ENCODE measurements at regions not wholly inside any gene's neighbourhood (a gene's known extent, or its start where the extent isn't known, plus 50 kb on each side); places are given as distances from the start of the nearest gene placed in this dataset.
"Not testable (repeated sequence)": the region's sequence is repeated elsewhere in the genome, so short reads cannot be mapped to it uniquely, and the experiment has no call there.

GRCh38 chr9:74140141-74140540 lies 357.0 kb upstream of the RORB start:
- no peak for DNase-seq (ENCODE audit: low read depth, low spot score)
- H3K4me3 ChIP-seq: no peak overlapping the region
- no peak overlapping the region for H3K27ac ChIP-seq
- no peaks in the 10 kb centered on the region for H3K36me3 ChIP-seq (ENCODE audit: insufficient read depth, low read length)
- TF ChIP-seq FOXP2 (optimal IDR thresholded peaks at IDR 0.05; ENCODE audit: control extremely low read depth, extremely low read length, insufficient read depth) (no peak), EZH2 (IDR thresholded peaks at IDR 0.05) (no peak), POLR2AphosphoS5 (IDR thresholded peaks at IDR 0.05; ENCODE audit: borderline replicate concordance, low read depth, low read length) (no peak)
- no peaks in the 10 kb centered on the region for H3K9me3 ChIP-seq (ENCODE audit: low read depth, low read length)
- no peak overlapping the region for H3K9ac ChIP-seq (ENCODE audit: insufficient read length)

GRCh38 chr9:74147906-74148305 lies 349.2 kb upstream of the RORB start:
- DNase-seq (ENCODE audit: low read depth, low spot score): no peak
- no peak overlapping the region for H3K27ac ChIP-seq
- no peak overlapping the region for H3K9ac ChIP-seq (ENCODE audit: insufficient read length)

GRCh38 chr9:74172874-74173273 lies 324.3 kb upstream of the RORB start:
- Histone ChIP-seq H3K27ac (no peak overlapping the region), H3K36me3 (ENCODE audit: insufficient read depth, low read length) (no peaks in the 10 kb centered on the region), H3K4me3 (no peak overlapping the region), H3K9ac (ENCODE audit: insufficient read length) (no peak overlapping the region), H3K9me3 (ENCODE audit: low read depth, low read length) (no peaks in the 10 kb centered on the region)
- DNase-seq (ENCODE audit: low read depth, low spot score): no peak
- TF ChIP-seq FOXP2 (optimal IDR thresholded peaks at IDR 0.05; ENCODE audit: control extremely low read depth, extremely low read length, insufficient read depth): no peak
- no peak for TF ChIP-seq EZH2 (IDR thresholded peaks at IDR 0.05)
- TF ChIP-seq POLR2AphosphoS5 (IDR thresholded peaks at IDR 0.05; ENCODE audit: borderline replicate concordance, low read depth, low read length): no peak

More at GRCh38 chr9:74147906-74148305, 349.2 kb upstream of the RORB start:
- no peaks in the 10 kb centered on the region for H3K9me3 ChIP-seq (ENCODE audit: low read depth, low read length)
- H3K36me3 ChIP-seq (ENCODE audit: insufficient read depth, low read length): no peaks in the 10 kb centered on the region
- no peak for TF ChIP-seq POLR2AphosphoS5 (IDR thresholded peaks at IDR 0.05; ENCODE audit: borderline replicate concordance, low read depth, low read length)
- TF ChIP-seq FOXP2 (optimal IDR thresholded peaks at IDR 0.05; ENCODE audit: control extremely low read depth, extremely low read length, insufficient read depth): no peak
- TF ChIP-seq EZH2 (IDR thresholded peaks at IDR 0.05): no peak
- no peak overlapping the region for H3K4me3 ChIP-seq

GRCh38 chr9:74173284-74173683 lies 323.9 kb upstream of the RORB start:
- Histone ChIP-seq H3K9me3 (ENCODE audit: low read depth, low read length) (no peaks in the 10 kb centered on the region), H3K4me3 (no peak overlapping the region)

GRCh38 chr9:74197771-74198170 lies 299.4 kb upstream of the RORB start:
- not testable (repeated sequence) for H3K9ac ChIP-seq (ENCODE audit: insufficient read length); H3K4me3 ChIP-seq; DNase-seq (ENCODE audit: low read depth, low spot score); H3K9me3 ChIP-seq (ENCODE audit: low read depth, low read length); H3K36me3 ChIP-seq (ENCODE audit: insufficient read depth, low read length); H3K27ac ChIP-seq

More at GRCh38 chr9:74173284-74173683, 323.9 kb upstream of the RORB start:
- no peak for TF ChIP-seq EZH2 (IDR thresholded peaks at IDR 0.05)
- no peak for TF ChIP-seq FOXP2 (optimal IDR thresholded peaks at IDR 0.05; ENCODE audit: control extremely low read depth, extremely low read length, insufficient read depth)
- no peaks in the 10 kb centered on the region for H3K36me3 ChIP-seq (ENCODE audit: insufficient read depth, low read length)
- DNase-seq (ENCODE audit: low read depth, low spot score): no peak
- no peak overlapping the region for H3K9ac ChIP-seq (ENCODE audit: insufficient read length)
- no peak overlapping the region for H3K27ac ChIP-seq

- DNase-seq (ENCODE audit: low read depth, low spot score): no peak
- Histone ChIP-seq H3K27ac (no peak overlapping the region), H3K36me3 (ENCODE audit: insufficient read depth, low read length) (no peaks in the 10 kb centered on the region), H3K9ac (ENCODE audit: insufficient read length) (no peak overlapping the region), H3K4me3 (no peak overlapping the region), H3K9me3 (ENCODE audit: low read depth, low read length) (no peaks in the 10 kb centered on the region)
- no peak for TF ChIP-seq POLR2AphosphoS5 (IDR thresholded peaks at IDR 0.05; ENCODE audit: borderline replicate concordance, low read depth, low read length)
These were observed 292.1 kb upstream of the RORB start for GRCh38 chr9:74205056-74205455.

- TF ChIP-seq POLR2AphosphoS5 (IDR thresholded peaks at IDR 0.05; ENCODE audit: borderline replicate concordance, low read depth, low read length) (no peak), EZH2 (IDR thresholded peaks at IDR 0.05) (no peak), FOXP2 (optimal IDR thresholded peaks at IDR 0.05; ENCODE audit: control extremely low read depth, extremely low read length, insufficient read depth) (no peak)
- Histone ChIP-seq H3K4me3 (no peak overlapping the region), H3K9me3 (ENCODE audit: low read depth, low read length) (no peaks in the 10 kb centered on the region), H3K9ac (ENCODE audit: insufficient read length) (no peak overlapping the region), H3K27ac (no peak overlapping the region), H3K36me3 (ENCODE audit: insufficient read depth, low read length) (no peaks in the 10 kb centered on the region)
- DNase-seq (ENCODE audit: low read depth, low spot score): no peak
These were observed 278.6 kb upstream of the RORB start for GRCh38 chr9:74218385-74219063.

GRCh38 chr9:74220327-74220726 lies 276.8 kb upstream of the RORB start:
- Histone ChIP-seq H3K4me3 (no peak overlapping the region), H3K36me3 (ENCODE audit: insufficient read depth, low read length) (no peaks in the 10 kb centered on the region), H3K9me3 (ENCODE audit: low read depth, low read length) (no peaks in the 10 kb centered on the region), H3K27ac (no peak overlapping the region), H3K9ac (ENCODE audit: insufficient read length) (no peak overlapping the region)
- DNase-seq (ENCODE audit: low read depth, low spot score): no peak
- TF ChIP-seq FOXP2 (optimal IDR thresholded peaks at IDR 0.05; ENCODE audit: control extremely low read depth, extremely low read length, insufficient read depth) (no peak), EZH2 (IDR thresholded peaks at IDR 0.05) (no peak), POLR2AphosphoS5 (IDR thresholded peaks at IDR 0.05; ENCODE audit: borderline replicate concordance, low read depth, low read length) (no peak)

GRCh38 chr9:74236857-74237256 lies 260.3 kb upstream of the RORB start:
- no peaks in the 10 kb centered on the region for H3K36me3 ChIP-seq (ENCODE audit: insufficient read depth, low read length)
- H3K9ac ChIP-seq (ENCODE audit: insufficient read length): no peak overlapping the region
- no peak overlapping the region for H3K4me3 ChIP-seq
- no peak for DNase-seq (ENCODE audit: low read depth, low spot score)
- no peak overlapping the region for H3K27ac ChIP-seq
- no peaks in the 10 kb centered on the region for H3K9me3 ChIP-seq (ENCODE audit: low read depth, low read length)
- no peak for TF ChIP-seq FOXP2 (optimal IDR thresholded peaks at IDR 0.05; ENCODE audit: control extremely low read depth, extremely low read length, insufficient read depth)
- TF ChIP-seq POLR2AphosphoS5 (IDR thresholded peaks at IDR 0.05; ENCODE audit: borderline replicate concordance, low read depth, low read length): no peak
- no peak for TF ChIP-seq EZH2 (IDR thresholded peaks at IDR 0.05)
